HCT116 (cell line): ENCODE measurements at regions not wholly inside any gene's neighbourhood (a gene's known extent, or its start where the extent isn't known, plus 50 kb on each side); places are given as distances from the start of the nearest gene placed in this dataset.

Experiments
- ATAC-seq: fragments of 200-7000 bp; cut with Tn5 transposase; 2 replicates; pipeline ENCODE4 v1.9.1; 2020; ENCODE audit warnings: mild to moderate bottlenecking, moderate library complexity
- BruUV-seq: library from RNA; stranded (reverse); fragments of 400-500 nt; replicated peaks from 2 replicates; lab custom pipeline; 2021; lab: Mats Ljungman, UMichigan
- CTCF ChIA-PET: fragments of 300-600 bp; sonication (Branson Sonifier 250); formaldehyde crosslinking; loops from one replicate; lab custom pipeline; 2021; ENCODE audit warnings: antibody characterized with exemption; lab: Charles Lee
- POLR2A ChIA-PET: fragments of 300-600, 350-600 bp; sonication (Branson Sonifier 250); formaldehyde crosslinking; loops from one replicate; lab custom pipeline; 2021; ENCODE audit warnings: antibody characterized with exemption; lab: Charles Lee
- RAD21 ChIA-PET, 2 experiments: fragments of 300-600 bp; sonication (Branson Sonifier 250); formaldehyde crosslinking; loops; one replicate each; lab custom pipeline; 2023; ENCODE audit warnings: low total read pairs in 2 of 2; ENCODE audit not compliant: uncharacterized antibody in 2 of 2, unreplicated experiment in 2 of 2, low non-redundant PET in 1 of 2; lab: Charles Lee
- DNase-seq: peaks from one replicate; pipeline ENCODE4 v3.0.0-alpha.2; 2010; ENCODE audit warnings: low read depth, low spot score
- H2AFZ ChIP-seq: fragments of 200-600 bp; shearing (Covaris generic), sonication (generic); 2 replicates; pipeline ENCODE4 v1.6.1; 2017; ENCODE audit warnings: low read depth, mixed run types, mixed read lengths, antibody characterized with exemption, low read length; ENCODE audit not compliant: poor library complexity, severe bottlenecking
- H3K27ac ChIP-seq: 2 replicates; pipeline ENCODE4 v1.5.1; 2012; ENCODE audit warnings: low read depth, low read length
- H3K27me3 ChIP-seq: fragments of 200-600 bp; sonication (generic); 2 replicates; pipeline ENCODE4 v1.6.1; 2016; ENCODE audit warnings: mixed run types, low read length, mixed read lengths; ENCODE audit not compliant: insufficient read depth
- H3K36me3 ChIP-seq, 2 experiments: fragments of 200-500 bp in 1 of 2; fragments of 200-600 bp in 1 of 2; sonication (Bioruptor generic) in 1 of 2; sonication (generic) in 1 of 2; 2 replicates each; pipeline versions ENCODE4 v1.5.1 to v1.6.1; 2014 to 2016; ENCODE audit warnings: low read length in 2 of 2, inconsistent platforms in 1 of 2, mixed read lengths in 1 of 2, mixed run types in 1 of 2; ENCODE audit not compliant: insufficient read depth in 2 of 2, control insufficient read depth in 1 of 2
- H3K4me1 ChIP-seq, 2 experiments: fragments of 200-600 bp in 1 of 2; sonication (generic) in 1 of 2; 2 replicates each; pipeline versions ENCODE4 v1.5.1 to v1.6.1; 2012 to 2017; ENCODE audit warnings: low read length in 2 of 2, inconsistent platforms in 1 of 2, mild to moderate bottlenecking in 1 of 2, mixed read lengths in 1 of 2, mixed run types in 1 of 2, moderate library complexity in 1 of 2; ENCODE audit not compliant: insufficient read depth in 2 of 2, control insufficient read depth in 1 of 2
- H3K4me2 ChIP-seq: fragments of 200-600 bp; sonication (generic); 2 replicates; pipeline ENCODE4 v1.6.1; 2017; ENCODE audit warnings: mixed run types, low read length, mixed read lengths
- H3K4me3 ChIP-seq, 2 experiments: fragments of 200-600 bp in 1 of 2; sonication (generic) in 1 of 2; replicated peaks in 1 of 2; 2 replicates each; pipeline ENCODE4 v1.5.1; 2011 to 2016; ENCODE audit warnings: low read length in 2 of 2, control low read depth in 1 of 2, low read depth in 1 of 2, mild to moderate bottlenecking in 1 of 2, mixed read lengths in 1 of 2, mixed run types in 1 of 2
- H3K79me2 ChIP-seq: fragments of 200-600 bp; sonication (generic); 2 replicates; pipeline ENCODE4 v1.6.1; 2017; ENCODE audit warnings: mild to moderate bottlenecking, mixed run types, low read length, moderate library complexity, mixed read lengths; ENCODE audit not compliant: insufficient read depth
- H3K9ac ChIP-seq: fragments of 200-600 bp; sonication (generic); 2 replicates; pipeline ENCODE4 v1.6.1; 2016; ENCODE audit warnings: low read length, mixed read lengths
- H3K9me2 ChIP-seq: fragments of 200-600 bp; sonication (generic), shearing (Covaris generic); 2 replicates; pipeline ENCODE4 v1.6.1; 2017; ENCODE audit warnings: mixed run types, mild to moderate bottlenecking, moderate library complexity; ENCODE audit not compliant: insufficient read depth
- H3K9me3 ChIP-seq, 2 experiments: fragments of 200-500 bp in 1 of 2; fragments of 200-600 bp in 1 of 2; sonication (Bioruptor generic) in 1 of 2; sonication (generic) in 1 of 2; 2 replicates each; pipeline ENCODE4 v1.6.1; 2014 to 2017; ENCODE audit warnings: low read length in 2 of 2, mixed read lengths in 2 of 2, inconsistent platforms in 1 of 2, low read depth in 1 of 2, mild to moderate bottlenecking in 1 of 2, mixed run types in 1 of 2, moderate library complexity in 1 of 2; ENCODE audit not compliant: control insufficient read depth in 1 of 2, insufficient read depth in 1 of 2
- H4K20me1 ChIP-seq: fragments of 200-600 bp; sonication (generic), shearing (Covaris generic); 2 replicates; pipeline ENCODE4 v1.6.1; 2017; ENCODE audit warnings: mixed run types, mild to moderate bottlenecking, moderate library complexity; ENCODE audit not compliant: insufficient read depth
- CBX3 ChIP-seq: IDR thresholded peaks from 2 replicates; pipeline ENCODE4 v1.6.1; 2012; ENCODE audit warnings: low read depth
- CEBPB ChIP-seq: IDR thresholded peaks from 2 replicates; pipeline ENCODE4 v1.6.1; 2012; ENCODE audit warnings: low read depth
- EGR1 ChIP-seq: IDR thresholded peaks from 2 replicates; pipeline ENCODE4 v1.6.1; 2012; ENCODE audit warnings: low read depth
- ELF1 ChIP-seq: IDR thresholded peaks from 2 replicates; pipeline ENCODE4 v1.6.1; 2012; ENCODE audit warnings: low read depth, borderline replicate concordance
- EZH2 ChIP-seq: fragments of 200-600 bp; sonication (generic); IDR thresholded peaks from 2 replicates; pipeline ENCODE4 v1.6.1; 2017; ENCODE audit warnings: antibody characterized with exemption, mixed run types
- EZH2phosphoT487 ChIP-seq: fragments of 200-600 bp; IDR thresholded peaks from 2 replicates; pipeline ENCODE4 v1.6.1; 2018; ENCODE audit warnings: antibody characterized with exemption, borderline replicate concordance
- FOSL1 ChIP-seq: IDR thresholded peaks from 2 replicates; pipeline ENCODE4 v1.6.1; 2012; ENCODE audit warnings: low read depth
- JUND ChIP-seq: IDR thresholded peaks from 2 replicates; pipeline ENCODE4 v1.6.1; 2012
- MAX ChIP-seq: IDR thresholded peaks from 2 replicates; pipeline ENCODE4 v1.6.1; 2012
- POLR2A ChIP-seq: IDR thresholded peaks from 2 replicates; pipeline ENCODE4 v1.7.0; 2011; ENCODE audit warnings: borderline replicate concordance; ENCODE audit not compliant: insufficient read depth, insufficient read length; ENCODE audit errors: extremely low read depth
- RAD21 ChIP-seq: IDR thresholded peaks from 2 replicates; pipeline ENCODE4 v1.6.1; 2012; ENCODE audit warnings: low read depth, mild to moderate bottlenecking
- SP1 ChIP-seq: IDR thresholded peaks from 2 replicates; pipeline ENCODE4 v1.6.1; 2012; ENCODE audit warnings: low read depth
- SRF ChIP-seq: IDR thresholded peaks from 2 replicates; pipeline ENCODE4 v1.6.1; 2012; ENCODE audit warnings: low read depth
- TCF7L2 ChIP-seq: IDR thresholded peaks from 2 replicates; pipeline ENCODE4 v1.7.0; 2011; ENCODE audit warnings: borderline replicate concordance, inconsistent platforms; ENCODE audit not compliant: insufficient read depth, insufficient read length; ENCODE audit errors: extremely low read depth
- YY1 ChIP-seq: IDR thresholded peaks from 2 replicates; pipeline ENCODE4 v1.6.1; 2011; ENCODE audit warnings: low read length, low read depth, moderate library complexity, mild to moderate bottlenecking; ENCODE audit not compliant: insufficient replicate concordance; ENCODE audit errors: extremely low read depth
- ZBTB33 ChIP-seq: IDR thresholded peaks from 2 replicates; pipeline ENCODE4 v1.6.1; 2011; ENCODE audit warnings: mild to moderate bottlenecking, low read length, moderate library complexity; ENCODE audit not compliant: insufficient replicate concordance; ENCODE audit errors: extremely low read depth
- intact Hi-C: fragments of 100-400 bp; cut with micrococcal nuclease; formaldehyde crosslinking; loops from 2 replicates; pipeline ENCODE4 v1.10.0; 2022
- TF ChIP-seq, protein P1 (sequence below), 3 experiments: fragments of 200-600 bp in 1 of 3; sonication (generic) in 1 of 3; IDR thresholded peaks in 2 of 3; conservative IDR thresholded peaks in 1 of 3; 2 replicates each; pipeline ENCODE4 v1.5.1; 2012 to 2017; ENCODE audit warnings: low read depth in 2 of 3, low read length in 2 of 3, antibody characterized with exemption in 1 of 3, borderline replicate concordance in 1 of 3, control low read depth in 1 of 3, mild to moderate bottlenecking in 1 of 3, mixed read lengths in 1 of 3, mixed run types in 1 of 3, moderate library complexity in 1 of 3; ENCODE audit not compliant: insufficient read depth in 1 of 3

DNA sequence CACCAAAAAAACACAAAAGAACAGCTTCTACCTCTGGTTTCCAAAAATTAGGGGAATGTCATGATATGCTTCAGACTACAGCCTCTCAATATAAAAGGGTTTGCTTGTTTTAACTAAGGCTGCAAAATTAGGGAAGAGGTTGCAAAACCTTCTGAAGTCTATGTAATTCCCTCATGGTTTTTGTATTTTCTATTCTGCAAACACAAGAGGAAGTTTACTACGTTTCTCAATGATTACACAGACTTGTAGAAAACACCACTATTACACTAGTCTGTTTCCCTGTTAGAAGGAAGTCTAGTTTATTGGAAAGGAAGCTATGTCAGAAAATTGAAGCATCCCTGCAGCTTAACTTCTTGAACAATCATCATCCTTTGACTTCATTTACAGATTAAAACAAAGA lies 229.7 kb upstream of the FMN2 start:
- ChIA-PET CTCF (no interaction called here), POLR2A (no interaction called here), RAD21 (no interaction called here)
- BruUV-seq, result no TSS peak
- ATAC-seq (no peak), DNase-seq (no peak)
- no peaks in the 10 kb centered on the region for H3K4me1 ChIP-seq
- no peak overlapping the region for H3K4me2 ChIP-seq
- no peak overlapping the region for H3K9ac ChIP-seq
- H3K36me3 ChIP-seq, result no peaks in the 10 kb centered on the region
- H4K20me1 ChIP-seq, result no peaks in the 10 kb centered on the region
- H3K9me2 ChIP-seq, result no peaks in the 10 kb centered on the region
- H3K4me3 ChIP-seq, result no peak overlapping the region
- H3K79me2 ChIP-seq, result no peaks in the 10 kb centered on the region
- intact Hi-C loops, result no loop called here
- TF ChIP-seq ELF1, result no peak
- TF ChIP-seq EZH2, result no peak
- no peak for TF ChIP-seq ZBTB33
- TF ChIP-seq, protein P1, sequence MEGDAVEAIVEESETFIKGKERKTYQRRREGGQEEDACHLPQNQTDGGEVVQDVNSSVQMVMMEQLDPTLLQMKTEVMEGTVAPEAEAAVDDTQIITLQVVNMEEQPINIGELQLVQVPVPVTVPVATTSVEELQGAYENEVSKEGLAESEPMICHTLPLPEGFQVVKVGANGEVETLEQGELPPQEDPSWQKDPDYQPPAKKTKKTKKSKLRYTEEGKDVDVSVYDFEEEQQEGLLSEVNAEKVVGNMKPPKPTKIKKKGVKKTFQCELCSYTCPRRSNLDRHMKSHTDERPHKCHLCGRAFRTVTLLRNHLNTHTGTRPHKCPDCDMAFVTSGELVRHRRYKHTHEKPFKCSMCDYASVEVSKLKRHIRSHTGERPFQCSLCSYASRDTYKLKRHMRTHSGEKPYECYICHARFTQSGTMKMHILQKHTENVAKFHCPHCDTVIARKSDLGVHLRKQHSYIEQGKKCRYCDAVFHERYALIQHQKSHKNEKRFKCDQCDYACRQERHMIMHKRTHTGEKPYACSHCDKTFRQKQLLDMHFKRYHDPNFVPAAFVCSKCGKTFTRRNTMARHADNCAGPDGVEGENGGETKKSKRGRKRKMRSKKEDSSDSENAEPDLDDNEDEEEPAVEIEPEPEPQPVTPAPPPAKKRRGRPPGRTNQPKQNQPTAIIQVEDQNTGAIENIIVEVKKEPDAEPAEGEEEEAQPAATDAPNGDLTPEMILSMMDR (IDR thresholded peaks at IDR 0.05 in 2 of 3, conservative IDR thresholded peaks at IDR 0.05 in 1 of 3; ENCODE audit: borderline replicate concordance in 1 of 3, insufficient read depth in 1 of 3, low read depth in 2 of 3, low read length in 2 of 3), result no peak
- TF ChIP-seq RAD21, result no peak
- no peak for TF ChIP-seq TCF7L2
- no peak for TF ChIP-seq CBX3
- no peak for TF ChIP-seq JUND
- no peak for TF ChIP-seq EGR1
- no peak for TF ChIP-seq SP1
- no peak for TF ChIP-seq SRF
- no peak for TF ChIP-seq FOSL1
- no peak for TF ChIP-seq POLR2A
- no peak for TF ChIP-seq CEBPB
- no peak for TF ChIP-seq YY1
- no peak for TF ChIP-seq MAX
- no peak for TF ChIP-seq EZH2phosphoT487
- peaks cover 0 to 5% of the 10 kb centered on the region in 2 experiments; a peak in 2 of 4 replicates for H3K9me3 ChIP-seq
- no peak overlapping the region for H3K27ac ChIP-seq
- no peak overlapping the region for H2AFZ ChIP-seq
- no peaks in the 10 kb centered on the region for H3K27me3 ChIP-seq
